ENCODE measurements at regions not wholly inside any gene's neighbourhood (a gene's known extent, or its start where the extent isn't known, plus 50 kb on each side); places are given as distances from the start of the nearest gene placed in this dataset.
"Not testable (repeated sequence)": the region's sequence is repeated elsewhere in the genome, so short reads cannot be mapped to it uniquely, and the experiment has no call there.

- DNase-seq (ENCODE audit: low read depth): no peak
These were observed 147.4 kb downstream of the ABHD5 start for GRCh38 chr3:43838009-43838758.

GRCh38 chr3:43838877-43839276 lies 148.1 kb downstream of the ABHD5 start:
- DNase-seq (ENCODE audit: low read depth): no peak

GRCh38 chr3:43843386-43843785 lies 152.6 kb downstream of the ABHD5 start:
- DNase-seq (ENCODE audit: low read depth): no peak

- DNase-seq (ENCODE audit: low read depth): no peak
These were observed 154.0 kb downstream of the ABHD5 start for GRCh38 chr3:43844757-43845156.

GRCh38 chr3:43845553-43845952 lies 154.8 kb downstream of the ABHD5 start:
- DNase-seq (ENCODE audit: low read depth): not testable (repeated sequence)

- no peak for DNase-seq (ENCODE audit: low read depth)
These were observed 161.3 kb downstream of the ABHD5 start for GRCh38 chr3:43852066-43852465.

- no peak for DNase-seq (ENCODE audit: low read depth)
These were observed 163.5 kb downstream of the ABHD5 start for GRCh38 chr3:43854283-43854682.

- no peak for DNase-seq (ENCODE audit: low read depth)
These were observed 164.2 kb downstream of the ABHD5 start for GRCh38 chr3:43854916-43855315.

GRCh38 chr3:43855674-43856299 lies 165.0 kb downstream of the ABHD5 start:
- no peak for DNase-seq (ENCODE audit: low read depth)

- no peak for DNase-seq (ENCODE audit: low read depth)
These were observed 165.6 kb downstream of the ABHD5 start for GRCh38 chr3:43856351-43856750.

- no peak for DNase-seq (ENCODE audit: low read depth)
These were observed 166.0 kb downstream of the ABHD5 start for GRCh38 chr3:43856761-43857160.

GRCh38 chr3:43857361-43858293 lies 166.9 kb downstream of the ABHD5 start:
- no peak for DNase-seq (ENCODE audit: low read depth)

- DNase-seq (ENCODE audit: low read depth): no peak
These were observed 167.6 kb downstream of the ABHD5 start for GRCh38 chr3:43858294-43858701.

GRCh38 chr3:43859766-43860165 lies 169.0 kb downstream of the ABHD5 start:
- DNase-seq (ENCODE audit: low read depth): no peak

GRCh38 chr3:43861635-43862034 lies 170.9 kb downstream of the ABHD5 start:
- DNase-seq (ENCODE audit: low read depth): no peak

GRCh38 chr3:43862470-43862869 lies 171.7 kb downstream of the ABHD5 start:
- no peak for DNase-seq (ENCODE audit: low read depth)

- DNase-seq (ENCODE audit: low read depth): no peak
These were observed 172.5 kb downstream of the ABHD5 start for GRCh38 chr3:43862992-43863805.

GRCh38 chr3:43863966-43864933 lies 173.5 kb downstream of the ABHD5 start:
- DNase-seq (ENCODE audit: low read depth): no peak

- DNase-seq (ENCODE audit: low read depth): no peak
These were observed 174.6 kb downstream of the ABHD5 start for GRCh38 chr3:43865351-43865750.

GRCh38 chr3:43865887-43866528 lies 175.3 kb downstream of the ABHD5 start:
- DNase-seq (ENCODE audit: low read depth): no peak
